Iris pigment epithelial cell (primary cell): ENCODE measurements at regions not wholly inside any gene's neighbourhood (a gene's known extent, or its start where the extent isn't known, plus 50 kb on each side); places are given as distances from the start of the nearest gene placed in this dataset.
"Not testable (repeated sequence)": the region's sequence is repeated elsewhere in the genome, so short reads cannot be mapped to it uniquely, and the experiment has no call there.

ENCODE experiments used
- DNase-seq: peaks from one replicate; pipeline ENCODE4 v3.0.0-alpha.2; 2011; ENCODE audit warnings: low read depth

DNA sequence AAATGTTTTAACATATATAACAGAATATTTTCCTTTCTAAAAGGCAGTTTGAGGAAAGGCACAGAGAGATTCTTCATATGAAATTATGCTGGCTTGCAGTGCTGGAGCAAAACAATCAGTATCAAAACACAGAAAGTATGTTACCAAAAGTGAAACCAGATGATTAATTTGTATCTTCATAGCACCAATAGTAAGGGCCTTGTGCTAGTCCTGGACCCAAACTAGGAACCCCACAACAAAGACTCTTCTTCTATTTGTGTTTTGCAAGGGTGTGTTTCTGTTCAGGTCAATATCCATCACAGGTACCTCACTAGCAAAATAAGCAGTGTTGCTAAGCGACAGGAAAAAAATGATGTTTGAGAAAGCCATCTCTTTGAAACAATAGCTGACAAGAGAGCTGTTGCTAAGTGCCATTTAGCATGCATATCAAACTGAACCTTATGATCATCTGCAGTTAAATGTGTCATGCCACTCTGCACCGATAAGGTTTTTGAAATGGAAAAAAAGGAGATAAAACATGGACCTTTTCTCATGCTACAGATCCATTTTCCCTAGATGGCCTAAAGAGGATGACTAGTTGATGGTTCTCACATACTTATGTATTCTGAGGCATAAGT, 196.2 kb upstream of the ALG10 start:
- no peak for DNase-seq

DNA sequence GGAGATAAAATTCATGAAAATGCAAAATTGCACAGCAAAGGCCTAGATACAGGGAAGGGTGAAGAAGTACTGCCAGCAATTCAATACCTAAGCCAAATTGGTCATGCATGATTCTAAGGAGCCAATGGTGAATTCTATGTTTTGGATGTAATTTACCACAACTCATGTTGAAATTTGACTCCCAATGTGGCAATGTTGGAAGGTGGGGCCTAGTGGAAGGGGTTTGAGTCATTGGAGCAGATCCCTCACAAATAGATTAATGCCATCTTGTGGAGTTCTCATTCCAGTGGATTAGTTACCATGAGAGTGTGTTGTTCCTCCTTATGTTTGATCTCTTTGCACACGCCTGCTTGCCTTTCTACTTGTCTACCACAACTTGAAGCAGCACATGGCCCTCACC, 194.0 kb upstream of the ALG10 start:
- DNase-seq, result no peak

DNA sequence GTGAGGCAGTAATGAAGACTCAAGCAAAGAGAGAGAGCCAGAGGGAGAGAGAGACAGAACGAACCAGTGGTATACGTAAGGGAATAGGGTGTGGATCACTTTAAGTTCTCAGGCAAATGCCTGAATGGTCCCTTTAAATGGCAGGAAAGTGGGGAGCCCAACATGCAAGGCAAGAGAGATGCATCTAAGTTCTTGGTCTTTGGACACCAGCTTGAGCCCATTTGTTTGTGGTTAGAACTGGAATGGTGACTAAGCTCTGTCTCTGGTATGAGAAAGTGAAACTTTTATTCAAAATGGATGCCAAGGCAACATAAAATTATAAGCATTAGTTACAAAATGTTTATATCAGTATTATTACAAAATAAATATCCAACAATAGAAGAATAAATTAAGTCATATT, 192.2 kb upstream of the ALG10 start:
- no peak for DNase-seq

GRCh38 chr12:33832900-33833299, 189.4 kb upstream of the ALG10 start:
- DNase-seq, result no peak

GRCh38 chr12:33834672-33835071, 187.6 kb upstream of the ALG10 start:
- no peak for DNase-seq

- no peak for DNase-seq
Measured at GRCh38 chr12:33876618-33877017, 145.7 kb upstream of the ALG10 start.

DNA sequence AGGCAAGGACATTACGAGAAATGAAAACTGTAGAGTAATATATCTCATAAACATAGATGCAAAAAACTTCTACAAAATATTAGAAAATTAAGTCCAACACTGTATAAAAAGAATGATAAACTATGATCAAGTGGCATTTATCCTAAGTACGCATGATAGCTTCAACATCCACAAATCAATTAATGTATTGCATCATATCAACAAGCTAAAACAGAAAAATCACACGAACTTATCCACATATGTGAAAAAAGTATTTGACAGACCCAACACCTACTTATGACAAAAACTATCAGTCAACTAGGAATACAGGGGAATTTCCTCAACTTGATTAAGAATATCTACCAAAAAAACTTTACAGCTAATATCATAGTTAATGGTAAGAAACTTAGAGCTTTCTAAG, 129.9 kb upstream of the ALG10 start:
- DNase-seq, result no peak

DNA sequence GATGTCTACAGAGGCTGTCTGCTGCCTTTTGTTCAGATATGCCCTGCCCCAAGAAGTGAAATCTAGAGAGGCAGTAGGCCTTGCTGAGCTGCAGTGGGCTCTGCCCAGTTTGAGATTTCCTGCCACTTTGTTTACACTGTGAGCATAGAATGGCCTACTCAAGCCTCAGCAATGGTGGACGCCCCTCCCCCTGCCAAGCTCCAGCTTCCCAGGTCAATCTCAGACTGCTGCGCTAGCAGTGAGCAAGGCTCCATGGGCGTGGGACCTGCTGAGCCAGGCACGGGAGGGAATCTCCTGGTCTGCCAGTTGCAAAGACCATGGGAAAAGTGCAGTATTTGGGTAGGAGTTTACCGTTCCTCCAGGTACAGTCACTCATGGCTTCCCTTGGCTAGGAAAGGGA, 101.8 kb upstream of the ALG10 start:
- not testable (repeated sequence) for DNase-seq

GRCh38 chr12:33926095-33926494, 96.2 kb upstream of the ALG10 start:
- no peak for DNase-seq

- DNase-seq, result not testable (repeated sequence)
Measured at GRCh38 chr12:33937669-33938068, 84.6 kb upstream of the ALG10 start.

GRCh38 chr12:33942172-33942571, 80.1 kb upstream of the ALG10 start:
- DNase-seq, result no peak

DNA sequence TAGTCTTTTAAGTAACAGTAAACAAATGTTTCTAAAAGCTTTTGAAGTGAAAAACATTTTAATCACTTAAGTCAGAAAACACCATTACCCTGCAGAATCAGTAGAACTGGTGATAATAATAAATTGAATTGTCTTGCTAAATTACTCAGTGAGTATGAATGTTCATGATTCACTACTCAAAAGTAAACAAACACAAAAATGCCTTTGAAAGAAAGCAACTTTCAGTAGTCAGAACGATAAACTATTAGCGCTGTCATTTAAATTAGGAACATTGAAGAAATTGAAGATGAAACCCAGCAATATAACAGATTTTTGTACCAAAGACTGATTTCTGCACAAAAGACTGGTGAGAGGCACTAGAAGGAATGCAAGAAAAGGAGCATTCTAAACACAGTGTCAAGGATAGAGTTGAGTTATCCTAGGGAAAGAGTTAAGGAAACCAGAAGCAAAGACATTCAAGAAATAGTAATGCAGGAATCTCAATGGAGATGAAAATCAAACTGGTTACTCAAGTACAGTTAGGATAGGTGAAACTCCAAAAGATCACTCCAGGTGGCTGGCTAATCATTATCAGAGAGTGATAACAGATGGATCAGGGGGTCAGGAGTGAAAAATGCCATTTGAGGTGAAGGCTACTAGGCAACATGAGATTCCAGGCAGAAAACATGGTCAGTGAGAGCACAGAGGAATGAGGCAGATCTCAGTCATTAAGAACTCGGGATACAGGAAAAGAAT, 77.4 kb upstream of the ALG10 start:
- DNase-seq, result no peak

- no peak for DNase-seq
Measured at GRCh38 chr12:33945438-33945784, 76.9 kb upstream of the ALG10 start.

DNA sequence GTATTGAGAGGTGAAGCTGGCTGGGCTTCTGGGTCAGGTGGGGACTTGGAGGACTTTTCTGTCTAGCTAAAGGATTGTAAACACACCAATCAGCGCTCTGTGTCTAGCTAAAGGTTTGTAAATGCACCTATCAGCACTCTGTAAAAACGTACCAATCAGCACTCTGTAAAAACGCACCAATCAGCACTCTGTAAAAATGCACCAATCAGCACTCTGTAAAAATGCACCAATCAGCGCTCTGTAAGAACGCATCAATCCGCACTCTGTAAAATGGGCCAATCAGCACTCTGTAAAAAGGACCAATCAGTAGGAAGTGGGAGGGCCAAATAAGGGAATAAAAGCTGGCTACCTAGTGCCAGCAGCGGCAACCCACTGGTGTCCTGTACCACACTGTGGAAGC, 56.1 kb upstream of the ALG10 start:
- not testable (repeated sequence) for DNase-seq

DNA sequence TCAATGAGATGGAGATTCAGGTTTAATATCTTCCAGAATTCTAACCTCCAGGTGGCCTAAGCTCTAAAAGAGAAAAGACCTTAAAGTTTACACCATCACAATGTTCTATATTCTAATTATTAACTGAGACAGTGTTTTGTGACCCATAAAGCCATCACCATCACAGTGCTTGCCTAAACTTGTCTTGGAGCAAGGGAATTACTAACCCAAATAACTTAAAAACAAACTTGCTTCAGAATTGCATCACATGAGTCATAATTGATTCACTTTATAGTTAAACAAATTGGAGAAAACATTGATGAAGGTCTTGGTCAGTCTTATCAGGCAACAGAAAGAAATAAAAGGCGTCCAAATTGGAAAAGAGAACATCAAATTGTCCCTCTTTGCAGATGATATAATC, 54.5 kb upstream of the ALG10 start:
- no peak for DNase-seq
